IMR-90 (cell line): ENCODE measurements at regions not wholly inside any gene's neighbourhood (a gene's known extent, or its start where the extent isn't known, plus 50 kb on each side); places are given as distances from the start of the nearest gene placed in this dataset.

Experiments
- ATAC-seq: fragments of 200-7000 bp; cut with Tn5 transposase; 2 replicates; pipeline ENCODE4 v1.9.1; 2020; ENCODE audit warnings: low read depth, mild to moderate bottlenecking, moderate library complexity
- BruUV-seq: library from RNA; stranded (reverse); fragments of 400-500 nt; replicated peaks from 2 replicates; lab custom pipeline; 2021; lab: Mats Ljungman, UMichigan
- CTCF ChIA-PET: fragments of 300-600 bp; formaldehyde crosslinking; extraction: SDS; loops from one replicate; lab custom pipeline; 2021; ENCODE audit warnings: antibody characterized with exemption; lab: Yijun Ruan, JAX
- POLR2A ChIA-PET: fragments of 300-600 bp; sonication (Branson Sonifier 250); formaldehyde crosslinking; loops from one replicate; lab custom pipeline; 2022; ENCODE audit warnings: antibody characterized with exemption; ENCODE audit not compliant: unreplicated experiment; lab: Charles Lee
- DNase-seq: peaks from one replicate; pipeline ENCODE4 v3.0.0; 2013
- H2AFZ ChIP-seq: replicated peaks from 2 replicates; pipeline ENCODE3; 2013; ENCODE audit warnings: low read length, mild to moderate bottlenecking; ENCODE audit not compliant: poor library complexity
- H2AK5ac ChIP-seq: 2 replicates; pipeline ENCODE4 v1.6.1; 2013; ENCODE audit warnings: low read depth, low read length, inconsistent platforms
- H2AK9ac ChIP-seq: replicated peaks from 2 replicates; pipeline ENCODE3; 2013; ENCODE audit warnings: mild to moderate bottlenecking, low read depth, low read length, moderate library complexity; ENCODE audit not compliant: poor library complexity
- H2BK120ac ChIP-seq: 2 replicates; pipeline ENCODE4 v1.6.1; 2013; ENCODE audit warnings: low read depth, low read length, inconsistent platforms
- H2BK15ac ChIP-seq: 3 replicates; pipeline ENCODE4 v1.6.1; 2013; ENCODE audit warnings: low read depth, low read length, inconsistent platforms
- H2BK20ac ChIP-seq: 2 replicates; pipeline ENCODE4 v1.6.1; 2013; ENCODE audit warnings: low read depth, mild to moderate bottlenecking, inconsistent platforms, low read length, moderate library complexity
- H2BK5ac ChIP-seq: 2 replicates; pipeline ENCODE4 v1.6.1; 2013; ENCODE audit warnings: mild to moderate bottlenecking, low read depth, low read length, inconsistent platforms; ENCODE audit not compliant: poor library complexity, severe bottlenecking
- H3K14ac ChIP-seq: replicated peaks from 2 replicates; pipeline ENCODE4 v1.6.1; 2013; ENCODE audit warnings: low read depth, low read length, inconsistent platforms
- H3K18ac ChIP-seq: 2 replicates; pipeline ENCODE4 v1.6.1; 2013; ENCODE audit warnings: low read depth, low read length, control low read depth
- H3K23ac ChIP-seq: 2 replicates; pipeline ENCODE4 v1.6.1; 2013; ENCODE audit warnings: low read depth, low read length, inconsistent platforms
- H3K27ac ChIP-seq: 2 replicates; pipeline ENCODE4 v1.5.1; 2013; ENCODE audit warnings: mild to moderate bottlenecking, control low read depth, low read length; ENCODE audit not compliant: insufficient read depth
- H3K27me3 ChIP-seq: 2 replicates; pipeline ENCODE4 v1.6.1; 2013; ENCODE audit warnings: low read length; ENCODE audit not compliant: control insufficient read depth, insufficient read depth
- H3K36me3 ChIP-seq: 2 replicates; pipeline ENCODE4 v1.6.1; 2013; ENCODE audit warnings: low read length, mixed read lengths; ENCODE audit not compliant: control insufficient read depth, insufficient read depth
- H3K4ac ChIP-seq: 2 replicates; pipeline ENCODE4 v1.6.1; 2013; ENCODE audit warnings: low read depth, low read length, inconsistent platforms
- H3K4me1 ChIP-seq: 2 replicates; pipeline ENCODE4 v1.6.1; 2013; ENCODE audit warnings: low read length, mixed read lengths; ENCODE audit not compliant: control insufficient read depth, insufficient read depth
- H3K4me2 ChIP-seq: 2 replicates; pipeline ENCODE4 v1.6.1; 2013; ENCODE audit warnings: low read depth, mild to moderate bottlenecking, control low read depth, low read length, moderate library complexity
- H3K4me3 ChIP-seq: 2 replicates; pipeline ENCODE4 v1.5.1; 2013; ENCODE audit warnings: low read depth, mild to moderate bottlenecking, control low read depth, low read length, moderate library complexity; ENCODE audit not compliant: insufficient read depth
- H3K56ac ChIP-seq: 2 replicates; pipeline ENCODE4 v1.6.1; 2013; ENCODE audit warnings: low read length, inconsistent platforms; ENCODE audit not compliant: insufficient read depth; ENCODE audit errors: extremely low read depth
- H3K79me1 ChIP-seq, 2 experiments: 2 replicates each; pipeline ENCODE4 v1.6.1; 2013; ENCODE audit warnings: low read length in 2 of 2, inconsistent platforms in 1 of 2, low read depth in 1 of 2
- H3K9ac ChIP-seq: 2 replicates; pipeline ENCODE4 v1.6.1; 2013; ENCODE audit warnings: low read depth, low read length, control low read depth
- H3K9me1 ChIP-seq: 2 replicates; pipeline ENCODE4 v1.6.1; 2013; ENCODE audit warnings: low read length, inconsistent platforms; ENCODE audit not compliant: insufficient read depth
- H3K9me3 ChIP-seq: 2 replicates; pipeline ENCODE4 v1.6.1; 2013; ENCODE audit warnings: low read length; ENCODE audit not compliant: control insufficient read depth, insufficient read depth
- H4K20me1 ChIP-seq: 2 replicates; pipeline ENCODE4 v1.6.1; 2013; ENCODE audit warnings: low read length, inconsistent platforms; ENCODE audit not compliant: insufficient read depth
- H4K5ac ChIP-seq: 2 replicates; pipeline ENCODE4 v1.6.1; 2013; ENCODE audit warnings: mild to moderate bottlenecking, low read depth, low read length, control low read depth
- H4K8ac ChIP-seq, 2 experiments: 2 replicates each; pipeline ENCODE4 v1.6.1; 2013; ENCODE audit warnings: low read depth in 2 of 2, low read length in 2 of 2, control low read depth in 1 of 2, inconsistent platforms in 1 of 2
- H4K91ac ChIP-seq: 2 replicates; pipeline ENCODE4 v1.6.1; 2013; ENCODE audit warnings: low read depth, low read length, inconsistent platforms; ENCODE audit not compliant: insufficient read depth
- BHLHE40 ChIP-seq: fragments of 150-350 bp; IDR thresholded peaks from 2 replicates; pipeline ENCODE4 v1.6.1; 2016; ENCODE audit warnings: mild to moderate bottlenecking, low read depth, low read length
- CEBPB ChIP-seq: IDR thresholded peaks from 2 replicates; pipeline ENCODE4 v1.6.1; 2012; ENCODE audit warnings: low read depth, low read length, improper control_type of control experiment
- CTCF ChIP-seq: conservative IDR thresholded peaks from 2 replicates; pipeline ENCODE4 v1.5.1; 2012; ENCODE audit warnings: mild to moderate bottlenecking, low read depth, low read length, improper control_type of control experiment
- ELK1 ChIP-seq: fragments of 150-350 bp; IDR thresholded peaks from 2 replicates; pipeline ENCODE4 v1.6.1; 2016; ENCODE audit warnings: low read depth, mild to moderate bottlenecking, low read length, moderate library complexity, borderline replicate concordance
- MAFK ChIP-seq: IDR thresholded peaks from 2 replicates; pipeline ENCODE4 v1.6.1; 2012; ENCODE audit warnings: low read depth, low read length, improper control_type of control experiment
- NFE2L2 ChIP-seq: fragments of 150-350 bp; IDR thresholded peaks from 2 replicates; pipeline ENCODE4 v1.6.1; 2016; ENCODE audit warnings: low read depth, mild to moderate bottlenecking, low read length
- RCOR1 ChIP-seq: IDR thresholded peaks from 2 replicates; pipeline ENCODE4 v1.6.1; 2012; ENCODE audit warnings: mild to moderate bottlenecking, low read length, improper control_type of control experiment; ENCODE audit not compliant: insufficient replicate concordance
- RFX5 ChIP-seq: IDR thresholded peaks from 2 replicates; pipeline ENCODE4 v1.8.0; 2012; ENCODE audit warnings: low read depth, mild to moderate bottlenecking, low read length, moderate library complexity
- WGBS, 2 experiments: methylation state at CpG; one replicate each; pipeline versions ENCODE4 v1.1.5 to v1.1.7; 2013; ENCODE audit warnings: missing lambda C conversion rate in 2 of 2; ENCODE audit not compliant: insufficient read length in 1 of 2; ENCODE audit errors: extremely low coverage in 2 of 2; 5-methylcytosine and 5-hydroxymethylcytosine counted together
- dilution Hi-C: fragments of 300-500 bp; cut with HindIII; formaldehyde crosslinking; loops from one replicate; pipeline ENCODE4 v1.14.3; 2018; ENCODE audit warnings: low sequenced_read_pairs; ENCODE audit not compliant: unreplicated experiment
- in situ Hi-C: fragments of 300-500 bp; cut with MboI; formaldehyde crosslinking; loops from 3 replicates; pipeline ENCODE4 v1.14.3; 2019; ENCODE audit warnings: low sequenced_read_pairs, inconsistent platforms, mixed read lengths
- intact Hi-C: fragments of 100-400 bp; cut with micrococcal nuclease; formaldehyde crosslinking; loops from 2 replicates; pipeline ENCODE4 v1.10.0; 2022

- no peak for DNase-seq
- dilution Hi-C loops: no loop called here
- H3K18ac ChIP-seq: no peak overlapping the region
- WGBS, 2 experiments: no CpG with 5 or more reads among the region's 3 CpGs
- no peak overlapping the region for H3K14ac ChIP-seq
- TF ChIP-seq RFX5 (no peak), RCOR1 (no peak), ELK1 (no peak), BHLHE40 (no peak), CEBPB (no peak), CTCF (no peak), NFE2L2 (no peak), MAFK (no peak)
- no peak overlapping the region for H4K91ac ChIP-seq
- H4K5ac ChIP-seq: no peak overlapping the region
- ATAC-seq: no peak
- H3K4me3 ChIP-seq: no peak overlapping the region
- POLR2A ChIA-PET: no interaction called here
- H3K9me3 ChIP-seq: no peaks in the 10 kb centered on the region
- no peak overlapping the region for H2BK120ac ChIP-seq
- no peak overlapping the region for H4K8ac ChIP-seq
- no TSS peak for BruUV-seq
- H3K27ac ChIP-seq: no peak overlapping the region
- H2AFZ ChIP-seq: no peak overlapping the region
- intact Hi-C loops: no loop called here
- no peaks in the 10 kb centered on the region for H3K36me3 ChIP-seq
- no peaks in the 10 kb centered on the region for H3K79me1 ChIP-seq
- CTCF ChIA-PET: no interaction called here
- H3K56ac ChIP-seq: no peak overlapping the region
- no peak overlapping the region for H2BK5ac ChIP-seq
- no peak overlapping the region for H3K4me2 ChIP-seq
- no peaks in the 10 kb centered on the region for H3K4me1 ChIP-seq
- no peak overlapping the region for H2BK15ac ChIP-seq
- no peaks in the 10 kb centered on the region for H3K27me3 ChIP-seq
- H2AK5ac ChIP-seq: no peak overlapping the region
- H3K23ac ChIP-seq: no peak overlapping the region
- in situ Hi-C loops: no loop called here
- H2AK9ac ChIP-seq: no peak overlapping the region
- H3K4ac ChIP-seq: no peak overlapping the region
- H3K9ac ChIP-seq: no peak overlapping the region
- no peaks in the 10 kb centered on the region for H3K9me1 ChIP-seq
- no peaks in the 10 kb centered on the region for H4K20me1 ChIP-seq
- no peak overlapping the region for H2BK20ac ChIP-seq
Measured at GRCh38 chr12:94010307-94010706, 138.1 kb upstream of the PLXNC1 start.
